Endothelial cell of umbilical vein (primary cell): ENCODE measurements at regions not wholly inside any gene's neighbourhood (a gene's known extent, or its start where the extent isn't known, plus 50 kb on each side); places are given as distances from the start of the nearest gene placed in this dataset.

Experiments
- BruUV-seq: library from RNA; stranded (reverse); fragments of 400-500 nt; replicated peaks from 2 replicates; lab custom pipeline; 2021; lab: Mats Ljungman, UMichigan
- CTCF ChIA-PET: fragments of 300-600, 350-600 bp; sonication (Branson Sonifier 250); formaldehyde crosslinking; loops from one replicate; lab custom pipeline; 2021; ENCODE audit warnings: antibody characterized with exemption, inconsistent platforms; lab: Charles Lee
- POLR2A ChIA-PET: fragments of 300-600, 350-600 bp; sonication (Branson Sonifier 250); formaldehyde crosslinking; loops from one replicate; lab custom pipeline; 2021; ENCODE audit warnings: antibody characterized with exemption, inconsistent platforms; lab: Charles Lee
- DNase-seq: peaks from one replicate; pipeline ENCODE4 v3.0.0-alpha.2; 2011; ENCODE audit warnings: low read depth, low spot score
- FAIRE-seq: peaks from 2 replicates; lab custom pipeline; 2011; peaks lifted over from hg19 to GRCh38; lab: Jason Lieb, UNC
- H2AFZ ChIP-seq: 2 replicates; pipeline ENCODE4 v1.6.0; 2012; ENCODE audit warnings: low read depth, low read length, control low read depth, inconsistent platforms
- H3K27ac ChIP-seq: 2 replicates; pipeline ENCODE4 v1.5.1; 2011; ENCODE audit warnings: low read depth, mild to moderate bottlenecking, control low read depth, low read length, moderate library complexity; ENCODE audit not compliant: insufficient read depth
- H3K27me3 ChIP-seq, 2 experiments: 2 replicates each; pipeline versions ENCODE4 v1.6.0 to v1.6.1; 2011; ENCODE audit warnings: low read length in 2 of 2, mixed read lengths in 1 of 2; ENCODE audit not compliant: control insufficient read depth in 2 of 2, insufficient read depth in 2 of 2
- H3K36me3 ChIP-seq, 2 experiments: 2 replicates in 1 of 2; 3 replicates in 1 of 2; pipeline ENCODE4 v1.5.1; 2011; ENCODE audit warnings: low read length in 2 of 2, mild to moderate bottlenecking in 1 of 2, moderate library complexity in 1 of 2; ENCODE audit not compliant: control insufficient read depth in 2 of 2, insufficient read depth in 2 of 2; ENCODE audit errors: extremely low read depth in 1 of 2
- H3K4me1 ChIP-seq: 3 replicates; pipeline ENCODE4 v1.5.1; 2011; ENCODE audit warnings: mild to moderate bottlenecking, low read length; ENCODE audit not compliant: control insufficient read depth, insufficient read depth; ENCODE audit errors: extremely low read depth
- H3K4me2 ChIP-seq: 2 replicates; pipeline ENCODE4 v1.6.1; 2011; ENCODE audit warnings: low read length, control low read depth, mixed read lengths; ENCODE audit not compliant: insufficient read depth
- H3K4me3 ChIP-seq, 3 experiments: fragments of 200-600 bp in 1 of 3; sonication (generic), shearing (Covaris generic) in 1 of 3; replicated peaks in 1 of 3; 2 replicates each; pipeline ENCODE4 v1.5.1; 2011 to 2016; ENCODE audit warnings: control low read depth in 3 of 3, low read length in 3 of 3, mild to moderate bottlenecking in 2 of 3, inconsistent platforms in 1 of 3, low read depth in 1 of 3, moderate library complexity in 1 of 3; ENCODE audit not compliant: insufficient read depth in 1 of 3
- H3K79me2 ChIP-seq: 2 replicates; pipeline ENCODE4 v1.6.0; 2012; ENCODE audit warnings: low read length, inconsistent platforms; ENCODE audit not compliant: control insufficient read depth, insufficient read depth
- H3K9ac ChIP-seq: replicated peaks from 2 replicates; pipeline ENCODE3; 2011; ENCODE audit warnings: low read length, control low read depth; ENCODE audit not compliant: insufficient read depth; ENCODE audit errors: extremely low read depth
- H3K9me1 ChIP-seq: replicated peaks from 3 replicates; pipeline ENCODE4 v1.6.0; 2011; ENCODE audit warnings: mild to moderate bottlenecking, low read length; ENCODE audit not compliant: control insufficient read depth, insufficient read depth; ENCODE audit errors: extremely low read depth
- H3K9me3 ChIP-seq: replicated peaks from 2 replicates; pipeline ENCODE4 v1.5.1; 2012; ENCODE audit warnings: low read length, inconsistent platforms; ENCODE audit not compliant: control insufficient read depth, insufficient read depth
- H4K20me1 ChIP-seq: replicated peaks from 2 replicates; pipeline ENCODE3; 2011; ENCODE audit warnings: mild to moderate bottlenecking, low read length; ENCODE audit not compliant: control insufficient read depth, insufficient read depth; ENCODE audit errors: extremely low read depth
- EZH2 ChIP-seq: IDR thresholded peaks from 2 replicates; pipeline ENCODE4 v1.6.1; 2012; ENCODE audit warnings: borderline replicate concordance, low read depth, mild to moderate bottlenecking, moderate library complexity, low read length, inconsistent platforms; ENCODE audit not compliant: severe bottlenecking
- FOS ChIP-seq: IDR thresholded peaks from 2 replicates; pipeline ENCODE4 v1.6.1; 2011; ENCODE audit warnings: mild to moderate bottlenecking, low read length, moderate library complexity, borderline replicate concordance; ENCODE audit not compliant: insufficient read depth
- GATA2 ChIP-seq: IDR thresholded peaks from 2 replicates; pipeline ENCODE4 v1.7.0; 2011; ENCODE audit warnings: low read depth, mild to moderate bottlenecking, moderate library complexity, mixed read lengths, low read length; ENCODE audit not compliant: insufficient read length, insufficient read depth
- JUN ChIP-seq: IDR thresholded peaks from 2 replicates; pipeline ENCODE4 v1.6.1; 2011; ENCODE audit warnings: borderline replicate concordance, low read depth; ENCODE audit not compliant: insufficient read length, insufficient read depth
- MYC ChIP-seq: IDR thresholded peaks from one replicate; pipeline ENCODE4 v1.6.1; 2011; ENCODE audit warnings: mild to moderate bottlenecking, low read depth, low read length
- POLR2A ChIP-seq: IDR thresholded peaks from 2 replicates; pipeline ENCODE4 v1.6.1; 2012; ENCODE audit warnings: low read depth, mild to moderate bottlenecking, control low read depth, low read length
- POLR2AphosphoS5 ChIP-seq: IDR thresholded peaks from 2 replicates; pipeline ENCODE4 v1.6.1; 2012; ENCODE audit warnings: low read depth, mild to moderate bottlenecking, control low read depth, low read length, moderate library complexity; ENCODE audit not compliant: insufficient read depth
- dilution Hi-C: fragments of 300-500 bp; cut with MboI; formaldehyde crosslinking; loops from one replicate; pipeline ENCODE4 v1.15.0; 2019; ENCODE audit warnings: low sequenced_read_pairs; ENCODE audit not compliant: extremely low pct_ligation_motif_present
- intact Hi-C: fragments of 100-400 bp; cut with micrococcal nuclease; formaldehyde crosslinking; loops from one replicate; pipeline ENCODE4 v1.10.0; 2022
- TF ChIP-seq, protein P1 (sequence below), 2 donors: IDR thresholded peaks; 1 replicate in 1 of 2; 2 replicates in 1 of 2; pipeline ENCODE4 v1.5.1; 2011; ENCODE audit warnings: low read length in 2 of 2, mild to moderate bottlenecking in 2 of 2, moderate library complexity in 2 of 2, control low read depth in 1 of 2, inconsistent platforms in 1 of 2, low read depth in 1 of 2; ENCODE audit not compliant: insufficient read depth in 1 of 2; ENCODE audit errors: extremely low read depth in 1 of 2
- TF ChIP-seq, protein P2 (sequence below): IDR thresholded peaks from 2 replicates; pipeline ENCODE4 v1.6.1; 2011; ENCODE audit not compliant: insufficient read depth, insufficient read length

DNA sequence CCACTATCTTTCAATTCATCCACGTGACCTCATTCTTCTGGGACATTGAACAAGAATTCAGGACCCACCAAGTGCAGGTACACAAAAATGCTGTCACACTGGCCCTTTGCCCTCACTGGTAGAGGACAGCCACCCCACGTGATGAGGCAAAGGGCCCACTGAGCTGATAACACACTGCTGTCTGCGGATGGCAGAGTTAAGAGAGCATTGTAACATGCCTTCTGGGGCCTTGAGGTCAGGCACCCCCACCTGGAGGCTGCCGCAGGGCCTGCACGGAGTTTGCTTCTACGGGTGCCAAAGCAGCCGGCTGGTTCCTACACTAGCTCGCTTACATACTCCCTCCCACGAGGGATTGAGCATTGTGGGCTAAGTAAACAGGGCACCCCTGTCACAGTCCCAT lies 101.0 kb downstream of the LRIG3 start:
- H3K27ac ChIP-seq: no peak overlapping the region
- intact Hi-C loops: loop anchor here (2.0 kb wide), 1 partner anchor 71 kb away; no protein-coding TSS in a partner anchor
- peaks cover 0 to 1% of the 10 kb centered on the region in 2 experiments for H3K27me3 ChIP-seq
- no peaks in the 10 kb centered on the region for H4K20me1 ChIP-seq
- dilution Hi-C loops: no loop called here
- no peaks in the 10 kb centered on the region for H3K4me1 ChIP-seq
- H3K9me3 ChIP-seq: no peaks in the 10 kb centered on the region
- no peak overlapping the region for H3K4me2 ChIP-seq
- no peak overlapping the region for H3K4me3 ChIP-seq
- no peaks in the 10 kb centered on the region for H3K36me3 ChIP-seq
- TF ChIP-seq JUN (no peak), POLR2AphosphoS5 (no peak), FOS (no peak)
- ChIA-PET POLR2A (no interaction called here), CTCF (interaction anchor here (0.7 to 0.9 kb wide), 2 partner anchors 9 to 416 kb away, joined by 3 to 4 read pairs; no protein-coding TSS in a partner anchor)
- H3K9ac ChIP-seq: no peak overlapping the region
- no peaks in the 10 kb centered on the region for H3K79me2 ChIP-seq
- FAIRE-seq (no peak), DNase-seq (no peak)
- H3K9me1 ChIP-seq: no peaks in the 10 kb centered on the region
- no TSS peak for BruUV-seq
- no peak overlapping the region for H2AFZ ChIP-seq

DNA sequence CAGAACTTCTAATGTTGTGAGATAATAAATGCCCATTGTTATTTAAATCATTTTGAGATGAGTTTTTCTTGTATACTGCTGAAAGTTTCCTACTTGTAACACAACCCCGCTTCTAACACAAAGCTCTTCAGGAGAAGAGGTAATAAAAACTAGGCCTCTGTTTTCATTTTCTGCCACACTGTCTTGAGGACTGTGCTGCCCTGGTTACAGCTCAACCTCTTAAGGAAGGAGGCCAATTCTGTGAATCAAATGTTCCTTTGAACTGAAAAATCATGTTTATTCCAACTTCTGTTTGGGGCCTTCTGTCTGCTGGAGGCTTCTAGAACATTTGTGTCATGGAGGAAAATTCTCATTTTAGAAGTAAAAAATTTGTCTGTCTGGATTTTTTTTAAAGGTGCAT lies 100.3 kb downstream of the LRIG3 start:
- intact Hi-C loops: loop anchor here (2.0 kb wide), 1 partner anchor 71 kb away; no protein-coding TSS in a partner anchor
- H3K9me3 ChIP-seq: no peaks in the 10 kb centered on the region
- no peak overlapping the region for H3K27ac ChIP-seq
- no peak overlapping the region for H3K4me2 ChIP-seq
- BruUV-seq: no TSS peak
- no peaks in the 10 kb centered on the region for H3K9me1 ChIP-seq
- no peaks in the 10 kb centered on the region for H3K36me3 ChIP-seq
- no peak overlapping the region for H2AFZ ChIP-seq
- no peaks in the 10 kb centered on the region for H3K79me2 ChIP-seq
- FAIRE-seq (no peak), DNase-seq (no peak)
- CTCF ChIA-PET: interaction anchor here (0.9 to 2.7 kb wide), 2 partner anchors 10 to 16 kb away, joined by 4 to 9 read pairs; no protein-coding TSS in a partner anchor
- no peaks in the 10 kb centered on the region for H3K4me1 ChIP-seq
- no peaks in the 10 kb centered on the region for H4K20me1 ChIP-seq
- dilution Hi-C loops: no loop called here
- H3K27me3 ChIP-seq: no peaks in the 10 kb centered on the region
- POLR2A ChIA-PET: no interaction called here
- TF ChIP-seq, protein P1, sequence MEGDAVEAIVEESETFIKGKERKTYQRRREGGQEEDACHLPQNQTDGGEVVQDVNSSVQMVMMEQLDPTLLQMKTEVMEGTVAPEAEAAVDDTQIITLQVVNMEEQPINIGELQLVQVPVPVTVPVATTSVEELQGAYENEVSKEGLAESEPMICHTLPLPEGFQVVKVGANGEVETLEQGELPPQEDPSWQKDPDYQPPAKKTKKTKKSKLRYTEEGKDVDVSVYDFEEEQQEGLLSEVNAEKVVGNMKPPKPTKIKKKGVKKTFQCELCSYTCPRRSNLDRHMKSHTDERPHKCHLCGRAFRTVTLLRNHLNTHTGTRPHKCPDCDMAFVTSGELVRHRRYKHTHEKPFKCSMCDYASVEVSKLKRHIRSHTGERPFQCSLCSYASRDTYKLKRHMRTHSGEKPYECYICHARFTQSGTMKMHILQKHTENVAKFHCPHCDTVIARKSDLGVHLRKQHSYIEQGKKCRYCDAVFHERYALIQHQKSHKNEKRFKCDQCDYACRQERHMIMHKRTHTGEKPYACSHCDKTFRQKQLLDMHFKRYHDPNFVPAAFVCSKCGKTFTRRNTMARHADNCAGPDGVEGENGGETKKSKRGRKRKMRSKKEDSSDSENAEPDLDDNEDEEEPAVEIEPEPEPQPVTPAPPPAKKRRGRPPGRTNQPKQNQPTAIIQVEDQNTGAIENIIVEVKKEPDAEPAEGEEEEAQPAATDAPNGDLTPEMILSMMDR (IDR thresholded peaks at IDR 0.05; ENCODE audit: extremely low read depth in 1 of 2, insufficient read depth in 1 of 2, low read depth in 1 of 2, low read length in 2 of 2): no peak
- TF ChIP-seq EZH2 (no peak), FOS (no peak), MYC (no peak), POLR2A (no peak), GATA2 (no peak), POLR2AphosphoS5 (no peak), JUN (no peak)
- TF ChIP-seq, protein P2, sequence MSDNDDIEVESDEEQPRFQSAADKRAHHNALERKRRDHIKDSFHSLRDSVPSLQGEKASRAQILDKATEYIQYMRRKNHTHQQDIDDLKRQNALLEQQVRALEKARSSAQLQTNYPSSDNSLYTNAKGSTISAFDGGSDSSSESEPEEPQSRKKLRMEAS: no peak
- no peak overlapping the region for H3K4me3 ChIP-seq
- no peak overlapping the region for H3K9ac ChIP-seq
